ENCODE measurements at regions not wholly inside any gene's neighbourhood (a gene's known extent, or its start where the extent isn't known, plus 50 kb on each side); places are given as distances from the start of the nearest gene placed in this dataset.

DNA sequence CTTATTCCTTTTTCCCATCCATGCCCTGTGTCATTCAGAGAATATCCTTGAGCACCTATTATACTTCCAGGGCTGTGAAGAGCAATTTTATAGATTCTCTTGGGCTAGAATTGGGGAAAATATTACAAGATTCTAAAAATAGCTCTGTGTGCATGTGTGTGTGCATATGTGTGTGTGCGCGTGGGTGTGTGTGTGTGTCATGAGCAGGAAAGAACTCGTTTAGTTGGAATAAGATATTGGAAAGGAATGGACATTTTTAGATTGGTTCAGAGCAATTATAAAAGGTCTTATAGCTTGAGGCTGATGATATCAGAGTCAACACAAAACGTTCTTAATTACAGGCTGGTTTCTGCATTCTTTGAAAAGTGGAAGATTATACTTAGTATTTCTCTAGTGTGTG lies 212.1 kb upstream of the COPS8 start:
- H3K4me3 ChIP-seq (ENCODE audit: low read length in 2 of 2) = no peak overlapping the region
- no peaks in the 10 kb centered on the region for H3K9me3 ChIP-seq (ENCODE audit: control insufficient read depth in 2 of 2, low read length in 2 of 2)
- no peak overlapping the region for H3K27ac ChIP-seq (ENCODE audit: low read length)
- no peaks in the 10 kb centered on the region for H3K36me3 ChIP-seq (ENCODE audit: control insufficient read depth in 2 of 2, insufficient read depth in 2 of 2, low read length in 2 of 2)
- peaks cover 3% of the 10 kb centered on the region for H3K4me1 ChIP-seq (ENCODE audit: control insufficient read depth, insufficient read depth, low read length)
- H3K27me3 ChIP-seq (ENCODE audit: control insufficient read depth in 1 of 2, insufficient read depth in 2 of 2, low read length in 2 of 2) = peaks cover 0 to 4% of the 10 kb centered on the region in 2 donors
- H3K9ac ChIP-seq (ENCODE audit: low read length in 2 of 2) = no peak overlapping the region

GRCh38 chr2:236874866-236875481 lies 210.7 kb upstream of the COPS8 start:
- H3K36me3 ChIP-seq (ENCODE audit: control insufficient read depth in 2 of 2, insufficient read depth in 2 of 2, low read length in 2 of 2) = no peaks in the 10 kb centered on the region
- peaks cover 0 to 4% of the 10 kb centered on the region in 2 donors for H3K27me3 ChIP-seq (ENCODE audit: control insufficient read depth in 1 of 2, insufficient read depth in 2 of 2, low read length in 2 of 2)
- H3K9me3 ChIP-seq (ENCODE audit: control insufficient read depth in 2 of 2, low read length in 2 of 2) = no peaks in the 10 kb centered on the region
- H3K9ac ChIP-seq (ENCODE audit: low read length in 2 of 2) = no peak overlapping the region
- H3K4me3 ChIP-seq (ENCODE audit: low read length in 2 of 2) = no peak overlapping the region
- H3K4me1 ChIP-seq (ENCODE audit: control insufficient read depth, insufficient read depth, low read length) = peaks cover 3% of the 10 kb centered on the region
- H3K27ac ChIP-seq (ENCODE audit: low read length) = no peak overlapping the region

DNA sequence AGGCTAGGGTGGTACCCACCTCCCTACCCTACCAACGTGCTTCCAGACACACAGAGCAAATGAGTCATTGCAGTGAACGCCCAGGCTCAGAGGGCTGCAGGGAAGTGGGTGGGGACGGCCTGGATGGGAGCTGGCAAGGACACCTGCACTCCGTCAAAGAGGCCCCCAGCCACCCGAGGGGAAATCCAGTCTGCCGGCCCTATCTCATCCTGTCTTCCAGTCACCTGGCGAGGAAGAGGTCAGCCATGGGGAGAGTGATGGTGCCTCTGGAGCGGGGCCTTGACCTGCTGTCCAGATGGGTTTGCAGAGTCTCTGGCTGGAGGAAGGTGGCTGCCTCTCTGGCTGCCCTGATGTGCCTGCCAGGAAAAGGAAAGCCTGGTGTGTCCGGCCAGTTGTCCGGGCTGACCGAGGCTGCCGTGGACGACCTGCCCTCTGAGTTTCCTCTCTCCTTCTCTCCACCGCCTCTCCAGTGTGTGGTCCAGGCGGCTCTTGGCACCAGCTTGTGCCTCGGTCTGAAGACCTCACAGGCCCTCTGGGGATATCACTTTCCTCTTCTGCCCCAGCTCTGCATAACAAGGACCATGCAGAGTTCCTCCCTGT lies 209.7 kb upstream of the COPS8 start:
- Histone ChIP-seq H3K9me3 (ENCODE audit: control insufficient read depth in 2 of 2, low read length in 2 of 2) (no peaks in the 10 kb centered on the region), H3K27me3 (ENCODE audit: control insufficient read depth in 1 of 2, insufficient read depth in 2 of 2, low read length in 2 of 2) (peaks cover 0 to 4% of the 10 kb centered on the region in 2 donors), H3K36me3 (ENCODE audit: control insufficient read depth in 2 of 2, insufficient read depth in 2 of 2, low read length in 2 of 2) (no peaks in the 10 kb centered on the region), H3K4me3 (ENCODE audit: low read length in 2 of 2) (no peak overlapping the region), H3K27ac (ENCODE audit: low read length) (no peak overlapping the region), H3K9ac (ENCODE audit: low read length in 2 of 2) (no peak overlapping the region), H3K4me1 (ENCODE audit: control insufficient read depth, insufficient read depth, low read length) (peaks cover 3% of the 10 kb centered on the region)

- no peaks in the 10 kb centered on the region for H3K36me3 ChIP-seq (ENCODE audit: control insufficient read depth in 2 of 2, insufficient read depth in 2 of 2, low read length in 2 of 2)
- no peak overlapping the region for H3K4me3 ChIP-seq (ENCODE audit: low read length in 2 of 2)
- H3K27ac ChIP-seq (ENCODE audit: low read length) = no peak overlapping the region
- H3K27me3 ChIP-seq (ENCODE audit: control insufficient read depth in 1 of 2, insufficient read depth in 2 of 2, low read length in 2 of 2) = peaks cover 0 to 4% of the 10 kb centered on the region in 2 donors
- peaks cover 3% of the 10 kb centered on the region for H3K4me1 ChIP-seq (ENCODE audit: control insufficient read depth, insufficient read depth, low read length)
- H3K9me3 ChIP-seq (ENCODE audit: control insufficient read depth in 2 of 2, low read length in 2 of 2) = no peaks in the 10 kb centered on the region
- H3K9ac ChIP-seq (ENCODE audit: low read length in 2 of 2) = no peak overlapping the region
Measured at GRCh38 chr2:236876642-236877041, 209.0 kb upstream of the COPS8 start.

GRCh38 chr2:236877972-236878371 lies 207.7 kb upstream of the COPS8 start:
- Histone ChIP-seq H3K9me3 (ENCODE audit: control insufficient read depth in 2 of 2, low read length in 2 of 2) (no peaks in the 10 kb centered on the region), H3K4me1 (ENCODE audit: control insufficient read depth, insufficient read depth, low read length) (peaks cover 3% of the 10 kb centered on the region), H3K4me3 (ENCODE audit: low read length in 2 of 2) (no peak overlapping the region), H3K9ac (ENCODE audit: low read length in 2 of 2) (no peak overlapping the region), H3K27me3 (ENCODE audit: control insufficient read depth in 1 of 2, insufficient read depth in 2 of 2, low read length in 2 of 2) (peaks cover 0 to 4% of the 10 kb centered on the region in 2 donors), H3K27ac (ENCODE audit: low read length) (no peak overlapping the region), H3K36me3 (ENCODE audit: control insufficient read depth in 2 of 2, insufficient read depth in 2 of 2, low read length in 2 of 2) (no peaks in the 10 kb centered on the region)

GRCh38 chr2:236879416-236879963 lies 206.2 kb upstream of the COPS8 start:
- Histone ChIP-seq H3K36me3 (ENCODE audit: control insufficient read depth in 2 of 2, insufficient read depth in 2 of 2, low read length in 2 of 2) (no peaks in the 10 kb centered on the region), H3K4me3 (ENCODE audit: low read length in 2 of 2) (no peak overlapping the region)

GRCh38 chr2:236882074-236882473 lies 203.6 kb upstream of the COPS8 start:
- Histone ChIP-seq H3K27ac (ENCODE audit: low read length) (no peak overlapping the region), H3K9ac (ENCODE audit: low read length in 2 of 2) (no peak overlapping the region), H3K4me1 (ENCODE audit: control insufficient read depth, insufficient read depth, low read length) (peaks cover 2% of the 10 kb centered on the region), H3K36me3 (ENCODE audit: control insufficient read depth in 2 of 2, insufficient read depth in 2 of 2, low read length in 2 of 2) (no peaks in the 10 kb centered on the region), H3K9me3 (ENCODE audit: control insufficient read depth in 2 of 2, low read length in 2 of 2) (no peaks in the 10 kb centered on the region), H3K4me3 (ENCODE audit: low read length in 2 of 2) (no peak overlapping the region), H3K27me3 (ENCODE audit: control insufficient read depth in 1 of 2, insufficient read depth in 2 of 2, low read length in 2 of 2) (no peaks in the 10 kb centered on the region)

More at GRCh38 chr2:236879416-236879963, 206.2 kb upstream of the COPS8 start:
- H3K27ac ChIP-seq (ENCODE audit: low read length) = no peak overlapping the region
- H3K9ac ChIP-seq (ENCODE audit: low read length in 2 of 2) = no peak overlapping the region
- peaks cover 0 to 4% of the 10 kb centered on the region in 2 donors for H3K27me3 ChIP-seq (ENCODE audit: control insufficient read depth in 1 of 2, insufficient read depth in 2 of 2, low read length in 2 of 2)
- peaks cover 3% of the 10 kb centered on the region for H3K4me1 ChIP-seq (ENCODE audit: control insufficient read depth, insufficient read depth, low read length)
- no peaks in the 10 kb centered on the region for H3K9me3 ChIP-seq (ENCODE audit: control insufficient read depth in 2 of 2, low read length in 2 of 2)

GRCh38 chr2:236882930-236883329 lies 202.8 kb upstream of the COPS8 start:
- Histone ChIP-seq H3K27ac (ENCODE audit: low read length) (no peak overlapping the region), H3K9ac (ENCODE audit: low read length in 2 of 2) (no peak overlapping the region), H3K36me3 (ENCODE audit: control insufficient read depth in 2 of 2, insufficient read depth in 2 of 2, low read length in 2 of 2) (no peaks in the 10 kb centered on the region), H3K4me1 (ENCODE audit: control insufficient read depth, insufficient read depth, low read length) (peaks cover 2% of the 10 kb centered on the region), H3K27me3 (ENCODE audit: control insufficient read depth in 1 of 2, insufficient read depth in 2 of 2, low read length in 2 of 2) (no peaks in the 10 kb centered on the region), H3K4me3 (ENCODE audit: low read length in 2 of 2) (no peak overlapping the region), H3K9me3 (ENCODE audit: control insufficient read depth in 2 of 2, low read length in 2 of 2) (no peaks in the 10 kb centered on the region)

DNA sequence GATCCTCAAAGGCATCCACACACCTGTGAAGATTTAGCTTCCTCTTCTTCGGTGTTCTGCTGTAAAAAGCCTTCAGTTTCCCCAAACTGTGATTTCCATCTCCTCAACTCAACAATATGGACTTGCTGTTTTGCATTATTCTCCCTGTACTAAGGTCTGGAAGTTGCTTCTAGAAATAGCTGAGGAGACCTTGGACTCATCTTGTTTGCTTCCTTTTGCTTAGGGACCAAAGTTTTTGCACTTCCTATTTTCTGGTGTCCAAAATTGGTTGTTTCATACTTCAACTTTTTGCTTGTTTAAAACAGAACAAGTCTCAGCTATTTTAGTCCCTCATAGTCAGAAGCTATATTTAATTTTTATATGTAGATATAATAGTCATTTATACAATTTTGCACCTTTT lies 201.9 kb upstream of the COPS8 start:
- Histone ChIP-seq H3K36me3 (ENCODE audit: control insufficient read depth in 2 of 2, insufficient read depth in 2 of 2, low read length in 2 of 2) (no peaks in the 10 kb centered on the region), H3K4me3 (ENCODE audit: low read length in 2 of 2) (no peak overlapping the region), H3K27me3 (ENCODE audit: control insufficient read depth in 1 of 2, insufficient read depth in 2 of 2, low read length in 2 of 2) (no peaks in the 10 kb centered on the region), H3K9me3 (ENCODE audit: control insufficient read depth in 2 of 2, low read length in 2 of 2) (no peaks in the 10 kb centered on the region), H3K9ac (ENCODE audit: low read length in 2 of 2) (no peak overlapping the region), H3K27ac (ENCODE audit: low read length) (no peak overlapping the region), H3K4me1 (ENCODE audit: control insufficient read depth, insufficient read depth, low read length) (peaks cover 9% of the 10 kb centered on the region)

- no peak overlapping the region for H3K27ac ChIP-seq (ENCODE audit: low read length)
Measured at GRCh38 chr2:236884569-236885175, 201.0 kb upstream of the COPS8 start.

DNA sequence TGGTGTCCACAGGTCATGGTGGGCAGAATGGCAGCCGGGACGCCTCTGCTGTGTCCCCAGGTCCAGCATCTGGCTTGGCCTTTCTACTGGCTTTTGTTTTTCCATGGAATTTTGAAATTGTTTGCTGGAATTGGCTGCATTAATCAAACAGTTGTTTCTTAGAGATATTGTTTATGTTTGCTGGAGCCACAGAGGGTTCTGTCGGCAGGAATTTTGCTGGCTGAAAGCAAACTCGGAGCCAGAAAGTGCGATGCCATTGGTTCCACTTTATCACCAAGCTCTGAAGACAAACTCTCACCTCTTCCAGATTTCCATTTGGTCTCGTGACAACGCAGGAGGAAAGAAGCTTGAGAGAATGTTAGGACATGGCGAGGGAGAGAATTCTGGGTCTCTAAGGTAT lies 199.2 kb upstream of the COPS8 start:
- H3K9me3 ChIP-seq (ENCODE audit: control insufficient read depth in 2 of 2, low read length in 2 of 2) = no peaks in the 10 kb centered on the region
- H3K4me3 ChIP-seq (ENCODE audit: low read length in 2 of 2) = no peak overlapping the region
- no peaks in the 10 kb centered on the region for H3K27me3 ChIP-seq (ENCODE audit: control insufficient read depth in 1 of 2, insufficient read depth in 2 of 2, low read length in 2 of 2)
- H3K27ac ChIP-seq (ENCODE audit: low read length) = no peak overlapping the region
- H3K4me1 ChIP-seq (ENCODE audit: control insufficient read depth, insufficient read depth, low read length) = peaks cover 9% of the 10 kb centered on the region
- no peak overlapping the region for H3K9ac ChIP-seq (ENCODE audit: low read length in 2 of 2)
- no peaks in the 10 kb centered on the region for H3K36me3 ChIP-seq (ENCODE audit: control insufficient read depth in 2 of 2, insufficient read depth in 2 of 2, low read length in 2 of 2)

More at GRCh38 chr2:236884569-236885175, 201.0 kb upstream of the COPS8 start:
- H3K9me3 ChIP-seq (ENCODE audit: control insufficient read depth in 2 of 2, low read length in 2 of 2) = no peaks in the 10 kb centered on the region
- H3K9ac ChIP-seq (ENCODE audit: low read length in 2 of 2) = no peak overlapping the region
- H3K4me1 ChIP-seq (ENCODE audit: control insufficient read depth, insufficient read depth, low read length) = peaks cover 9% of the 10 kb centered on the region
- no peak overlapping the region for H3K4me3 ChIP-seq (ENCODE audit: low read length in 2 of 2)
- H3K36me3 ChIP-seq (ENCODE audit: control insufficient read depth in 2 of 2, insufficient read depth in 2 of 2, low read length in 2 of 2) = no peaks in the 10 kb centered on the region
- no peaks in the 10 kb centered on the region for H3K27me3 ChIP-seq (ENCODE audit: control insufficient read depth in 1 of 2, insufficient read depth in 2 of 2, low read length in 2 of 2)

Data from stomach smooth muscle (tissue), 2 donors.